Ramos (cell line): ENCODE measurements at regions not wholly inside any gene's neighbourhood (a gene's known extent, or its start where the extent isn't known, plus 50 kb on each side); places are given as distances from the start of the nearest gene placed in this dataset.

Source experiments
- in situ Hi-C: fragments of 300-500 bp; cut with MboI; formaldehyde crosslinking; loops from one replicate; pipeline ENCODE4 v1.14.3; 2022; ENCODE audit warnings: low sequenced_read_pairs; ENCODE audit not compliant: unreplicated experiment

GRCh38 chr11:70014291-70014690 is 63.8 kb upstream of the ANO1 start:
- in situ Hi-C loops = no loop called here

GRCh38 chr11:70016666-70017367 is 61.3 kb upstream of the ANO1 start:
- in situ Hi-C loops = no loop called here

- in situ Hi-C loops = no loop called here
Observed at GRCh38 chr11:70018816-70019215, 59.3 kb upstream of the ANO1 start.

- in situ Hi-C loops = no loop called here
Observed at GRCh38 chr11:70019576-70020011, 58.5 kb upstream of the ANO1 start.

- in situ Hi-C loops = no loop called here
Observed at GRCh38 chr11:70020336-70021214, 57.5 kb upstream of the ANO1 start.

- in situ Hi-C loops = no loop called here
Observed at GRCh38 chr11:70021586-70021985, 56.5 kb upstream of the ANO1 start.

GRCh38 chr11:70024036-70024772 is 53.9 kb upstream of the ANO1 start:
- in situ Hi-C loops = no loop called here

GRCh38 chr11:70024773-70025045 is 53.4 kb upstream of the ANO1 start:
- in situ Hi-C loops = no loop called here

GRCh38 chr11:70025308-70025707 is 52.8 kb upstream of the ANO1 start:
- in situ Hi-C loops = no loop called here

GRCh38 chr11:70026012-70026411 is 52.1 kb upstream of the ANO1 start:
- in situ Hi-C loops = no loop called here

- in situ Hi-C loops = no loop called here
Observed at GRCh38 chr11:70026726-70027125, 51.4 kb upstream of the ANO1 start.

- in situ Hi-C loops = no loop called here
Observed at GRCh38 chr11:70027451-70027850, 50.7 kb upstream of the ANO1 start.

- in situ Hi-C loops = no loop called here
Observed at GRCh38 chr11:70028147-70028855, 49.8 kb upstream of the ANO1 start.
